HEK293 (cell line): ENCODE measurements at regions not wholly inside any gene's neighbourhood (a gene's known extent, or its start where the extent isn't known, plus 50 kb on each side); places are given as distances from the start of the nearest gene placed in this dataset.

Experiments used
- CTCF ChIA-PET: fragments of 350-600 bp; formaldehyde crosslinking; extraction: SDS; loops from one replicate; lab custom pipeline; 2021; ENCODE audit warnings: antibody characterized with exemption; lab: Yijun Ruan, JAX
- POLR2A ChIA-PET: fragments of 300-600 bp; formaldehyde crosslinking; extraction: SDS; loops from one replicate; lab custom pipeline; 2020; ENCODE audit warnings: antibody characterized with exemption, inconsistent platforms; lab: Yijun Ruan, JAX
- H3K27ac ChIP-seq: fragments of 200-500 bp; sonication (Bioruptor generic); 2 replicates; pipeline ENCODE4 v1.5.1; 2014; ENCODE audit warnings: low read depth, low read length, control low read depth, inconsistent platforms; ENCODE audit errors: extremely low read depth
- H3K36me3 ChIP-seq, 2 experiments: fragments of 200-500 bp in 1 of 2; sonication (Bioruptor generic) in 1 of 2; 1 replicate in 1 of 2; 2 replicates in 1 of 2; pipeline ENCODE4 v1.5.1; 2014 to 2017; ENCODE audit warnings: inconsistent platforms in 2 of 2, low read length in 2 of 2; ENCODE audit not compliant: control insufficient read depth in 2 of 2, insufficient read depth in 1 of 2
- H3K4me1 ChIP-seq: fragments of 200-500 bp; sonication (Bioruptor generic); 2 replicates; pipeline ENCODE4 v1.5.1; 2014; ENCODE audit warnings: mild to moderate bottlenecking, low read length, inconsistent platforms; ENCODE audit not compliant: control insufficient read depth, insufficient read depth
- H3K4me3 ChIP-seq: 2 replicates; pipeline ENCODE4 v1.5.1; 2011; ENCODE audit warnings: low read depth, mild to moderate bottlenecking, control low read depth, low read length, moderate library complexity
- H3K9me3 ChIP-seq: fragments of 200-500 bp; sonication (Bioruptor generic); 2 replicates; pipeline ENCODE4 v1.5.1; 2014; ENCODE audit warnings: low read depth, low read length, inconsistent platforms; ENCODE audit not compliant: control insufficient read depth, insufficient read depth
- PRDM1 ChIP-seq: fragments of 450-650 bp; formaldehyde crosslinking; IDR thresholded peaks from 2 replicates; pipeline ENCODE4; 2016; ENCODE audit warnings: missing biosample characterization, missing genetic modification characterization
- RBAK ChIP-seq: fragments of 450-650 bp; formaldehyde crosslinking; IDR thresholded peaks from 2 replicates; pipeline ENCODE4 v1.5.1; 2016; ENCODE audit warnings: missing biosample characterization, missing genetic modification characterization
- SALL2 ChIP-seq: fragments of 450-650 bp; formaldehyde crosslinking; IDR thresholded peaks from 2 replicates; pipeline ENCODE4 v1.5.0; 2017; ENCODE audit warnings: missing biosample characterization, mild to moderate bottlenecking, missing genetic modification characterization, borderline replicate concordance
- SP3 ChIP-seq: fragments of 450-650 bp; formaldehyde crosslinking; IDR thresholded peaks from 2 replicates; pipeline ENCODE4 v1.5.1; 2016; ENCODE audit warnings: missing biosample characterization, missing genetic modification characterization
- ZBTB7A ChIP-seq: fragments of 450-650 bp; formaldehyde crosslinking; IDR thresholded peaks from 2 replicates; pipeline ENCODE4 v1.5.1; 2016; ENCODE audit warnings: low read depth, missing biosample characterization, missing genetic modification characterization
- ZIC2 ChIP-seq: fragments of 450-650 bp; formaldehyde crosslinking; IDR thresholded peaks from 2 replicates; pipeline ENCODE4 v1.5.1; 2016; ENCODE audit warnings: missing biosample characterization, missing genetic modification characterization
- ZNF112 ChIP-seq: fragments of 450-650 bp; formaldehyde crosslinking; IDR thresholded peaks from 2 replicates; pipeline ENCODE4 v1.5.0; 2017; ENCODE audit warnings: missing biosample characterization, missing genetic modification characterization
- ZNF146 ChIP-seq: fragments of 450-650 bp; formaldehyde crosslinking; IDR thresholded peaks from 2 replicates; pipeline ENCODE4 v1.5.1; 2016; ENCODE audit warnings: missing biosample characterization, missing genetic modification characterization
- ZNF223 ChIP-seq: fragments of 450-650 bp; formaldehyde crosslinking; IDR thresholded peaks from 2 replicates; pipeline ENCODE4 v1.5.1; 2016; ENCODE audit warnings: missing biosample characterization, missing genetic modification characterization
- ZNF24 ChIP-seq: fragments of 450-650 bp; formaldehyde crosslinking; IDR thresholded peaks from 2 replicates; pipeline ENCODE4 v1.5.1; 2016; ENCODE audit warnings: missing biosample characterization, missing genetic modification characterization
- ZNF292 ChIP-seq: fragments of 450-650 bp; formaldehyde crosslinking; IDR thresholded peaks from 2 replicates; pipeline ENCODE4 v1.5.1; 2016; ENCODE audit warnings: low read depth, missing biosample characterization, missing genetic modification characterization, borderline replicate concordance
- ZNF416 ChIP-seq: fragments of 450-650 bp; formaldehyde crosslinking; IDR thresholded peaks from 2 replicates; pipeline ENCODE4 v1.5.1; 2016; ENCODE audit warnings: missing biosample characterization, missing genetic modification characterization
- ZNF501 ChIP-seq: fragments of 450-650 bp; formaldehyde crosslinking; IDR thresholded peaks from 2 replicates; pipeline ENCODE4 v1.5.1; 2016; ENCODE audit warnings: missing biosample characterization, missing genetic modification characterization
- ZNF548 ChIP-seq: fragments of 450-650 bp; formaldehyde crosslinking; IDR thresholded peaks from 2 replicates; pipeline ENCODE4 v1.5.1; 2016; ENCODE audit warnings: missing biosample characterization, missing genetic modification characterization
- ZNF610 ChIP-seq: fragments of 450-650 bp; formaldehyde crosslinking; IDR thresholded peaks from 2 replicates; pipeline ENCODE4 v1.5.1; 2016; ENCODE audit warnings: missing biosample characterization, missing genetic modification characterization, borderline replicate concordance
- ZNF623 ChIP-seq: fragments of 450-650 bp; formaldehyde crosslinking; IDR thresholded peaks from 2 replicates; pipeline ENCODE4 v1.5.1; 2016; ENCODE audit warnings: missing biosample characterization, missing genetic modification characterization
- ZNF707 ChIP-seq: fragments of 450-650 bp; formaldehyde crosslinking; IDR thresholded peaks from 2 replicates; pipeline ENCODE4 v1.5.1; 2016; ENCODE audit warnings: missing biosample characterization, missing genetic modification characterization
- TF ChIP-seq, protein P1 (sequence below): fragments of 450-650 bp; formaldehyde crosslinking; IDR thresholded peaks from 2 replicates; pipeline ENCODE4 v1.5.1; 2016; ENCODE audit warnings: missing biosample characterization, missing genetic modification characterization, borderline replicate concordance
- TF ChIP-seq, protein P2 (sequence below): IDR thresholded peaks from 2 replicates; pipeline ENCODE4 v1.6.1; 2011; ENCODE audit warnings: mild to moderate bottlenecking, low read depth, low read length, borderline replicate concordance
- TF ChIP-seq, protein P3 (sequence below): fragments of 450-650 bp; formaldehyde crosslinking; IDR thresholded peaks from 2 replicates; pipeline ENCODE4 v1.5.1; 2016; ENCODE audit warnings: missing biosample characterization, missing genetic modification characterization
- TF ChIP-seq, protein P4 (sequence below): fragments of 450-650 bp; formaldehyde crosslinking; IDR thresholded peaks from 2 replicates; pipeline ENCODE4 v1.5.1; 2016; ENCODE audit warnings: missing biosample characterization, missing genetic modification characterization
- TF ChIP-seq, protein P5 (sequence below): fragments of 450-650 bp; formaldehyde crosslinking; IDR thresholded peaks from 2 replicates; pipeline ENCODE4 v1.5.1; 2016; ENCODE audit warnings: missing biosample characterization, missing genetic modification characterization
- TF ChIP-seq, protein P6 (sequence below): fragments of 450-650 bp; formaldehyde crosslinking; IDR thresholded peaks from 2 replicates; pipeline ENCODE4 v1.5.1; 2016; ENCODE audit warnings: missing biosample characterization, missing genetic modification characterization
- TF ChIP-seq, protein P7 (sequence below): fragments of 450-650 bp; formaldehyde crosslinking; IDR thresholded peaks from 2 replicates; pipeline ENCODE4 v1.5.1; 2017; ENCODE audit warnings: missing biosample characterization, missing genetic modification characterization

DNA sequence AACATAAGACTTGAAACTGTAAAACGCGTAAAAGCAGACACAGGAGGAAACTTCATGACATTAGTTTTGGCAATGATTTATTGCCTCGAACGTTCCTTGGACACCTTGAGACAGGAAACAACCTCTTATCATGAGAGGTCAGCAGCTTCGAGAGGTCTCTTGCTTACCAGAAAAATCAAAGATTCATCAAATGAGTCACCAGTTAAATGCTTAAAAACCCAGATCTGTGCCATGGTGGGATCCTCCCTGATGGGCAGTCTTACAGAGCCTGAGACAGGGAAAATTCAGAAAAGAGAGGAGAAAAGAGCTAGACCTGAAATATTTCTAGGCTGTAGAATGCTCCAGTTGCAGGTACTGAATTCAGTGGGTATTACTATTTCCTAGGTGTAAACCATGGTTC lies 1093.9 kb downstream of the AACS start:
- POLR2A ChIA-PET: no interaction called here

DNA sequence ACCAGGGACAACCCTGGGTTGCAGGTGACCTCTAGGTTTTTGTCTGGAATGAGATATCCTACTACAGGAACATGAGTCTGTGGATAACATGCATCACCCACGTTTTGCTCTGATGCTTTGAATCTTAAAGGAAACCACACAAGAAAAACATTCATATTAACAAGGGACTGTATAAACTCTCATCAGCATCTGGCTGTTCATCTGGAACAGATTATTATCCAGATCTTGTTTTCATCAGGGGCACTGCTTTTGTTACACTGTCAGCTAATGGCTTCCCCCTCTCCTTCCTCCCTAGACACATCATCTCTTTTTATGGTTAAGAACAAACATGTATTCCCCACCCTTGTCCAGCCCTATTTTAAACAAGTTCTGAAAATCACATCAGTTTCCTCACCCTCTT lies 1095.7 kb downstream of the AACS start:
- ChIA-PET CTCF (no interaction called here), POLR2A (no interaction called here)
- no peak overlapping the region for H3K4me3 ChIP-seq
- H3K9me3 ChIP-seq: no peaks in the 10 kb centered on the region
- no peak overlapping the region for H3K27ac ChIP-seq
- no peaks in the 10 kb centered on the region for H3K4me1 ChIP-seq
- no peaks in the 10 kb centered on the region for H3K36me3 ChIP-seq
- TF ChIP-seq, protein P1, sequence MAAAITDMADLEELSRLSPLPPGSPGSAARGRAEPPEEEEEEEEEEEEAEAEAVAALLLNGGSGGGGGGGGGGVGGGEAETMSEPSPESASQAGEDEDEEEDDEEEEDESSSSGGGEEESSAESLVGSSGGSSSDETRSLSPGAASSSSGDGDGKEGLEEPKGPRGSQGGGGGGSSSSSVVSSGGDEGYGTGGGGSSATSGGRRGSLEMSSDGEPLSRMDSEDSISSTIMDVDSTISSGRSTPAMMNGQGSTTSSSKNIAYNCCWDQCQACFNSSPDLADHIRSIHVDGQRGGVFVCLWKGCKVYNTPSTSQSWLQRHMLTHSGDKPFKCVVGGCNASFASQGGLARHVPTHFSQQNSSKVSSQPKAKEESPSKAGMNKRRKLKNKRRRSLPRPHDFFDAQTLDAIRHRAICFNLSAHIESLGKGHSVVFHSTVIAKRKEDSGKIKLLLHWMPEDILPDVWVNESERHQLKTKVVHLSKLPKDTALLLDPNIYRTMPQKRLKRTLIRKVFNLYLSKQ (tag by site-specific recombination): no peak
- no peak for TF ChIP-seq ZNF24 (tag by site-specific recombination)
- TF ChIP-seq SALL2 (tag by site-specific recombination): no peak
- TF ChIP-seq, protein P2, sequence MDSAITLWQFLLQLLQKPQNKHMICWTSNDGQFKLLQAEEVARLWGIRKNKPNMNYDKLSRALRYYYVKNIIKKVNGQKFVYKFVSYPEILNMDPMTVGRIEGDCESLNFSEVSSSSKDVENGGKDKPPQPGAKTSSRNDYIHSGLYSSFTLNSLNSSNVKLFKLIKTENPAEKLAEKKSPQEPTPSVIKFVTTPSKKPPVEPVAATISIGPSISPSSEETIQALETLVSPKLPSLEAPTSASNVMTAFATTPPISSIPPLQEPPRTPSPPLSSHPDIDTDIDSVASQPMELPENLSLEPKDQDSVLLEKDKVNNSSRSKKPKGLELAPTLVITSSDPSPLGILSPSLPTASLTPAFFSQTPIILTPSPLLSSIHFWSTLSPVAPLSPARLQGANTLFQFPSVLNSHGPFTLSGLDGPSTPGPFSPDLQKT: no peak
- TF ChIP-seq ZNF610 (tag by site-specific recombination): no peak
- TF ChIP-seq ZNF623 (tag by site-specific recombination): no peak
- TF ChIP-seq, protein P3, sequence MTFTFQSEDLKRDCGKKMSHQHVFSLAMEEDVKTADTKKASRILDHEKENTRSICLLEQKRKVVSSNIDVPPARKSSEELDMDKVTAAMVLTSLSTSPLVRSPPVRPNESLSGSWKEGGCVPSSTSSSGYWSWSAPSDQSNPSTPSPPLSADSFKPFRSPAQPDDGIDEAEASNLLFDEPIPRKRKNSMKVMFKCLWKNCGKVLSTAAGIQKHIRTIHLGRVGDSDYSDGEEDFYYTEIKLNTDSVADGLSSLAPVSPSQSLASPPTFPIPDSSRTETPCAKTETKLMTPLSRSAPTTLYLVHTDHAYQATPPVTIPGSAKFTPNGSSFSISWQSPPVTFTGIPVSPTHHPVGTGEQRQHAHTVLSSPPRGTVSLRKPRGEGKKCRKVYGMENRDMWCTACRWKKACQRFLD (tag by site-specific recombination): no peak
- TF ChIP-seq RBAK (tag by site-specific recombination): no peak
- TF ChIP-seq, protein P4, sequence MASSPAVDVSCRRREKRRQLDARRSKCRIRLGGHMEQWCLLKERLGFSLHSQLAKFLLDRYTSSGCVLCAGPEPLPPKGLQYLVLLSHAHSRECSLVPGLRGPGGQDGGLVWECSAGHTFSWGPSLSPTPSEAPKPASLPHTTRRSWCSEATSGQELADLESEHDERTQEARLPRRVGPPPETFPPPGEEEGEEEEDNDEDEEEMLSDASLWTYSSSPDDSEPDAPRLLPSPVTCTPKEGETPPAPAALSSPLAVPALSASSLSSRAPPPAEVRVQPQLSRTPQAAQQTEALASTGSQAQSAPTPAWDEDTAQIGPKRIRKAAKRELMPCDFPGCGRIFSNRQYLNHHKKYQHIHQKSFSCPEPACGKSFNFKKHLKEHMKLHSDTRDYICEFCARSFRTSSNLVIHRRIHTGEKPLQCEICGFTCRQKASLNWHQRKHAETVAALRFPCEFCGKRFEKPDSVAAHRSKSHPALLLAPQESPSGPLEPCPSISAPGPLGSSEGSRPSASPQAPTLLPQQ: no peak
- TF ChIP-seq ZBTB7A: no peak
- no peak for TF ChIP-seq ZNF292 (tag by site-specific recombination)
- no peak for TF ChIP-seq ZNF416
- TF ChIP-seq ZNF548 (tag by site-specific recombination): no peak
- no peak for TF ChIP-seq ZNF146
- no peak for TF ChIP-seq PRDM1 (tag by site-specific recombination)
- no peak for TF ChIP-seq ZNF707 (tag by site-specific recombination)

More for the DNA sequence above, 1093.9 kb downstream of the AACS start:
- no peak overlapping the region for H3K27ac ChIP-seq
- H3K36me3 ChIP-seq: no peaks in the 10 kb centered on the region
- TF ChIP-seq SP3 (tag by site-specific recombination) (no peak), ZNF112 (tag by site-specific recombination) (no peak), ZIC2 (tag by site-specific recombination) (no peak), ZNF501 (tag by site-specific recombination) (no peak), ZNF223 (tag by site-specific recombination) (no peak)
- TF ChIP-seq, protein P5, sequence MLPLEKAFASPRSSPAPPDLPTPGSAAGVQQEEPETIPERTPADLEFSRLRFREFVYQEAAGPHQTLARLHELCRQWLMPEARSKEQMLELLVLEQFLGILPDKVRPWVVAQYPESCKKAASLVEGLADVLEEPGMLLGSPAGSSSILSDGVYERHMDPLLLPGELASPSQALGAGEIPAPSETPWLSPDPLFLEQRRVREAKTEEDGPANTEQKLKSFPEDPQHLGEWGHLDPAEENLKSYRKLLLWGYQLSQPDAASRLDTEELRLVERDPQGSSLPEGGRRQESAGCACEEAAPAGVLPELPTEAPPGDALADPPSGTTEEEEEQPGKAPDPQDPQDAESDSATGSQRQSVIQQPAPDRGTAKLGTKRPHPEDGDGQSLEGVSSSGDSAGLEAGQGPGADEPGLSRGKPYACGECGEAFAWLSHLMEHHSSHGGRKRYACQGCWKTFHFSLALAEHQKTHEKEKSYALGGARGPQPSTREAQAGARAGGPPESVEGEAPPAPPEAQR: no peak
- TF ChIP-seq, protein P6, sequence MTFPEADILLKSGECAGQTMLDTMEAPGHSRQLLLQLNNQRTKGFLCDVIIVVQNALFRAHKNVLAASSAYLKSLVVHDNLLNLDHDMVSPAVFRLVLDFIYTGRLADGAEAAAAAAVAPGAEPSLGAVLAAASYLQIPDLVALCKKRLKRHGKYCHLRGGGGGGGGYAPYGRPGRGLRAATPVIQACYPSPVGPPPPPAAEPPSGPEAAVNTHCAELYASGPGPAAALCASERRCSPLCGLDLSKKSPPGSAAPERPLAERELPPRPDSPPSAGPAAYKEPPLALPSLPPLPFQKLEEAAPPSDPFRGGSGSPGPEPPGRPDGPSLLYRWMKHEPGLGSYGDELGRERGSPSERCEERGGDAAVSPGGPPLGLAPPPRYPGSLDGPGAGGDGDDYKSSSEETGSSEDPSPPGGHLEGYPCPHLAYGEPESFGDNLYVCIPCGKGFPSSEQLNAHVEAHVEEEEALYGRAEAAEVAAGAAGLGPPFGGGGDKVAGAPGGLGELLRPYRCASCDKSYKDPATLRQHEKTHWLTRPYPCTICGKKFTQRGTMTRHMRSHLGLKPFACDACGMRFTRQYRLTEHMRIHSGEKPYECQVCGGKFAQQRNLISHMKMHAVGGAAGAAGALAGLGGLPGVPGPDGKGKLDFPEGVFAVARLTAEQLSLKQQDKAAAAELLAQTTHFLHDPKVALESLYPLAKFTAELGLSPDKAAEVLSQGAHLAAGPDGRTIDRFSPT (tag by site-specific recombination): no peak
- TF ChIP-seq, protein P7, sequence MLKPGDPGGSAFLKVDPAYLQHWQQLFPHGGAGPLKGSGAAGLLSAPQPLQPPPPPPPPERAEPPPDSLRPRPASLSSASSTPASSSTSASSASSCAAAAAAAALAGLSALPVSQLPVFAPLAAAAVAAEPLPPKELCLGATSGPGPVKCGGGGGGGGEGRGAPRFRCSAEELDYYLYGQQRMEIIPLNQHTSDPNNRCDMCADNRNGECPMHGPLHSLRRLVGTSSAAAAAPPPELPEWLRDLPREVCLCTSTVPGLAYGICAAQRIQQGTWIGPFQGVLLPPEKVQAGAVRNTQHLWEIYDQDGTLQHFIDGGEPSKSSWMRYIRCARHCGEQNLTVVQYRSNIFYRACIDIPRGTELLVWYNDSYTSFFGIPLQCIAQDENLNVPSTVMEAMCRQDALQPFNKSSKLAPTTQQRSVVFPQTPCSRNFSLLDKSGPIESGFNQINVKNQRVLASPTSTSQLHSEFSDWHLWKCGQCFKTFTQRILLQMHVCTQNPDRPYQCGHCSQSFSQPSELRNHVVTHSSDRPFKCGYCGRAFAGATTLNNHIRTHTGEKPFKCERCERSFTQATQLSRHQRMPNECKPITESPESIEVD: no peak
- CTCF ChIA-PET: no interaction called here
- no peaks in the 10 kb centered on the region for H3K9me3 ChIP-seq
- no peak overlapping the region for H3K4me3 ChIP-seq
- no peaks in the 10 kb centered on the region for H3K4me1 ChIP-seq
